ENCODE measurements at regions not wholly inside any gene's neighbourhood (a gene's known extent, or its start where the extent isn't known, plus 50 kb on each side); places are given as distances from the start of the nearest gene placed in this dataset.

GRCh38 chr13:33735276-33735675, 82.7 kb upstream of the RFC3 start:
- no peaks in the 10 kb centered on the region for H3K27me3 ChIP-seq (ENCODE audit: control insufficient read depth, insufficient read depth, low read length)
- no peak overlapping the region for H3K27ac ChIP-seq (ENCODE audit: low read depth, low read length)

GRCh38 chr13:33739254-33739653, 78.7 kb upstream of the RFC3 start:
- H3K36me3 ChIP-seq (ENCODE audit: control insufficient read depth, insufficient read depth, low read length), result no peaks in the 10 kb centered on the region
- H3K9me3 ChIP-seq (ENCODE audit: control insufficient read depth, insufficient read depth, low read depth, low read length), result peaks cover 3% of the 10 kb centered on the region; the same call in 1 of the 2 replicates
- no peak overlapping the region for H3K27ac ChIP-seq (ENCODE audit: low read depth, low read length)

More at GRCh38 chr13:33735276-33735675, 82.7 kb upstream of the RFC3 start:
- no peak overlapping the region for H3K4me3 ChIP-seq (ENCODE audit: low read depth, low read length)
- H3K36me3 ChIP-seq (ENCODE audit: control insufficient read depth, insufficient read depth, low read length), result no peaks in the 10 kb centered on the region
- peaks cover 3% of the 10 kb centered on the region; the same call in 1 of the 2 replicates for H3K9me3 ChIP-seq (ENCODE audit: control insufficient read depth, insufficient read depth, low read depth, low read length)
- H3K4me1 ChIP-seq (ENCODE audit: control insufficient read depth, insufficient read depth, low read length), result no peaks in the 10 kb centered on the region; the same call in 1 of the 2 replicates
- H3K9ac ChIP-seq (ENCODE audit: low read length), result no peak overlapping the region

GRCh38 chr13:33740134-33740538, 77.8 kb upstream of the RFC3 start:
- no peak overlapping the region for H3K27ac ChIP-seq (ENCODE audit: low read depth, low read length)
- H3K4me1 ChIP-seq (ENCODE audit: control insufficient read depth, insufficient read depth, low read length), result peaks cover 3% of the 10 kb centered on the region; the same call in 1 of the 2 replicates
- peaks cover 3% of the 10 kb centered on the region; the same call in 1 of the 2 replicates for H3K9me3 ChIP-seq (ENCODE audit: control insufficient read depth, insufficient read depth, low read depth, low read length)
- H3K9ac ChIP-seq (ENCODE audit: low read length), result no peak overlapping the region
- no peaks in the 10 kb centered on the region for H3K36me3 ChIP-seq (ENCODE audit: control insufficient read depth, insufficient read depth, low read length)
- H3K4me3 ChIP-seq (ENCODE audit: low read depth, low read length), result no peak overlapping the region
- H3K27me3 ChIP-seq (ENCODE audit: control insufficient read depth, insufficient read depth, low read length), result no peaks in the 10 kb centered on the region

More at GRCh38 chr13:33739254-33739653, 78.7 kb upstream of the RFC3 start:
- H3K27me3 ChIP-seq (ENCODE audit: control insufficient read depth, insufficient read depth, low read length), result no peaks in the 10 kb centered on the region
- H3K4me3 ChIP-seq (ENCODE audit: low read depth, low read length), result no peak overlapping the region
- H3K4me1 ChIP-seq (ENCODE audit: control insufficient read depth, insufficient read depth, low read length), result no peaks in the 10 kb centered on the region; the same call in 1 of the 2 replicates
- H3K9ac ChIP-seq (ENCODE audit: low read length), result no peak overlapping the region

- Histone ChIP-seq H3K27ac (ENCODE audit: low read depth, low read length) (no peak overlapping the region), H3K27me3 (ENCODE audit: control insufficient read depth, insufficient read depth, low read length) (no peaks in the 10 kb centered on the region), H3K9me3 (ENCODE audit: control insufficient read depth, insufficient read depth, low read depth, low read length) (no peaks in the 10 kb centered on the region), H3K4me1 (ENCODE audit: control insufficient read depth, insufficient read depth, low read length) (peaks cover 3% of the 10 kb centered on the region; the same call in 1 of the 2 replicates), H3K9ac (ENCODE audit: low read length) (no peak overlapping the region), H3K4me3 (ENCODE audit: low read depth, low read length) (no peak overlapping the region), H3K36me3 (ENCODE audit: control insufficient read depth, insufficient read depth, low read length) (no peaks in the 10 kb centered on the region)
These were observed 75.6 kb upstream of the RFC3 start for GRCh38 chr13:33742321-33742720.

- no peaks in the 10 kb centered on the region for H3K36me3 ChIP-seq (ENCODE audit: control insufficient read depth, insufficient read depth, low read length)
- peaks cover 3% of the 10 kb centered on the region; the same call in 1 of the 2 replicates for H3K4me1 ChIP-seq (ENCODE audit: control insufficient read depth, insufficient read depth, low read length)
- H3K4me3 ChIP-seq (ENCODE audit: low read depth, low read length), result no peak overlapping the region
- H3K27me3 ChIP-seq (ENCODE audit: control insufficient read depth, insufficient read depth, low read length), result no peaks in the 10 kb centered on the region
- no peak overlapping the region for H3K9ac ChIP-seq (ENCODE audit: low read length)
- H3K27ac ChIP-seq (ENCODE audit: low read depth, low read length), result no peak overlapping the region
- H3K9me3 ChIP-seq (ENCODE audit: control insufficient read depth, insufficient read depth, low read depth, low read length), result no peaks in the 10 kb centered on the region
These were observed 74.2 kb upstream of the RFC3 start for GRCh38 chr13:33743438-33744368.

GRCh38 chr13:33744589-33745369, 73.2 kb upstream of the RFC3 start:
- H3K9me3 ChIP-seq (ENCODE audit: control insufficient read depth, insufficient read depth, low read depth, low read length), result no peaks in the 10 kb centered on the region
- H3K4me3 ChIP-seq (ENCODE audit: low read depth, low read length), result no peak overlapping the region
- no peak overlapping the region for H3K9ac ChIP-seq (ENCODE audit: low read length)
- H3K36me3 ChIP-seq (ENCODE audit: control insufficient read depth, insufficient read depth, low read length), result no peaks in the 10 kb centered on the region
- no peaks in the 10 kb centered on the region for H3K27me3 ChIP-seq (ENCODE audit: control insufficient read depth, insufficient read depth, low read length)
- H3K4me1 ChIP-seq (ENCODE audit: control insufficient read depth, insufficient read depth, low read length), result peaks cover 3% of the 10 kb centered on the region; the same call in 1 of the 2 replicates
- H3K27ac ChIP-seq (ENCODE audit: low read depth, low read length), result no peak overlapping the region

- Histone ChIP-seq H3K36me3 (ENCODE audit: control insufficient read depth, insufficient read depth, low read length) (no peaks in the 10 kb centered on the region), H3K4me3 (ENCODE audit: low read depth, low read length) (no peak overlapping the region), H3K27me3 (ENCODE audit: control insufficient read depth, insufficient read depth, low read length) (no peaks in the 10 kb centered on the region), H3K9me3 (ENCODE audit: control insufficient read depth, insufficient read depth, low read depth, low read length) (no peaks in the 10 kb centered on the region), H3K9ac (ENCODE audit: low read length) (no peak overlapping the region), H3K4me1 (ENCODE audit: control insufficient read depth, insufficient read depth, low read length) (0 out of 2 replicates have a peak, but pooled peaks cover 3% of the 10 kb centered on the region), H3K27ac (ENCODE audit: low read depth, low read length) (no peak overlapping the region)
These were observed 72.3 kb upstream of the RFC3 start for GRCh38 chr13:33745370-33746324.

GRCh38 chr13:33746867-33747266, 71.1 kb upstream of the RFC3 start:
- Histone ChIP-seq H3K9ac (ENCODE audit: low read length) (no peak overlapping the region), H3K4me3 (ENCODE audit: low read depth, low read length) (no peak overlapping the region), H3K36me3 (ENCODE audit: control insufficient read depth, insufficient read depth, low read length) (no peaks in the 10 kb centered on the region), H3K9me3 (ENCODE audit: control insufficient read depth, insufficient read depth, low read depth, low read length) (no peaks in the 10 kb centered on the region), H3K27ac (ENCODE audit: low read depth, low read length) (no peak overlapping the region), H3K27me3 (ENCODE audit: control insufficient read depth, insufficient read depth, low read length) (no peaks in the 10 kb centered on the region), H3K4me1 (ENCODE audit: control insufficient read depth, insufficient read depth, low read length) (0 out of 2 replicates have a peak, but pooled peaks cover 3% of the 10 kb centered on the region)

- Histone ChIP-seq H3K27ac (ENCODE audit: low read depth, low read length) (no peak overlapping the region), H3K4me3 (ENCODE audit: low read depth, low read length) (no peak overlapping the region), H3K36me3 (ENCODE audit: control insufficient read depth, insufficient read depth, low read length) (no peaks in the 10 kb centered on the region), H3K9me3 (ENCODE audit: control insufficient read depth, insufficient read depth, low read depth, low read length) (no peaks in the 10 kb centered on the region), H3K4me1 (ENCODE audit: control insufficient read depth, insufficient read depth, low read length) (no peaks in the 10 kb centered on the region), H3K9ac (ENCODE audit: low read length) (no peak overlapping the region), H3K27me3 (ENCODE audit: control insufficient read depth, insufficient read depth, low read length) (no peaks in the 10 kb centered on the region)
These were observed 66.8 kb upstream of the RFC3 start for GRCh38 chr13:33751151-33751550.

GRCh38 chr13:33752094-33752493, 65.9 kb upstream of the RFC3 start:
- H3K9me3 ChIP-seq (ENCODE audit: control insufficient read depth, insufficient read depth, low read depth, low read length), result no peaks in the 10 kb centered on the region
- H3K4me3 ChIP-seq (ENCODE audit: low read depth, low read length), result no peak overlapping the region
- no peaks in the 10 kb centered on the region for H3K36me3 ChIP-seq (ENCODE audit: control insufficient read depth, insufficient read depth, low read length)
- no peak overlapping the region for H3K9ac ChIP-seq (ENCODE audit: low read length)
- no peak overlapping the region for H3K27ac ChIP-seq (ENCODE audit: low read depth, low read length)
- H3K27me3 ChIP-seq (ENCODE audit: control insufficient read depth, insufficient read depth, low read length), result no peaks in the 10 kb centered on the region
- no peaks in the 10 kb centered on the region for H3K4me1 ChIP-seq (ENCODE audit: control insufficient read depth, insufficient read depth, low read length)
